Right lung (tissue), 2 donors: ENCODE measurements at regions not wholly inside any gene's neighbourhood (a gene's known extent, or its start where the extent isn't known, plus 50 kb on each side); places are given as distances from the start of the nearest gene placed in this dataset.

Experiments
- DNase-seq, 2 donors: peaks; one replicate each; pipeline ENCODE4 v3.0.0-alpha.2; 2013

DNA sequence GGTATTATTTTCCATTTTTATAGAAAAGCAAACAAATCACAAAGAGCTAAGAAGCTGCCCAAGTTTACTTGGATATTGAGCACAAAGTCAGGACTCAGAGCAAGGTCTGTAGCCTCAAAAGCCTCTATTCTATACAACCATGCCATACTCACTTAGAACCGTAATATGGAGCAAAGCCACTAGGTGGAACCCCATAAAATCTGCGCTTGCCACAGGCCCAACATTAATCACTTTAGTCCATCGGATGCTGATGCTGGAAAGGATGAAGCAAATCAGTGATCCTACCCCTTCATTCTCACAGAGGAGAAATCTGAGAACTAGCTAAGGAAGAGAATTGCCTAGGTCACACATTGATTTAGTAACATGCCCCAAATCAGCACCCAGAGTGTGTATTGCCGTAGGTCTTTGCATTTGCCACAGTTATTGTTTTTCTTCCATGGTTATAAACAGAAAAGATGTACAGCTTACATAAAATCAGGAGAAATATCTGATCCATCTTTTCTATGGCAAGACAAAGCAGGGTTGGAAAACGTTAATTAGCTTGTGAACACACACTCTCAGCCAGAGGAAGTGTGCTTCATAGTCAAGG lies 56.7 kb upstream of the RAB38 start:
- DNase-seq, result peak in 1 of 2 donors; percentile 31

GRCh38 chr11:88229303-88229702 lies 54.1 kb upstream of the RAB38 start:
- DNase-seq, result no peak
